Hepatocyte (in vitro differentiated cells): ENCODE measurements at regions not wholly inside any gene's neighbourhood (a gene's known extent, or its start where the extent isn't known, plus 50 kb on each side); places are given as distances from the start of the nearest gene placed in this dataset.

Experiments used
- EZH2 ChIP-seq: fragments of 200-600 bp; sonication (generic); IDR thresholded peaks from 2 replicates; pipeline ENCODE4 v1.6.1; 2016; ENCODE audit warnings: antibody characterized with exemption, mild to moderate bottlenecking, borderline replicate concordance
- TF ChIP-seq, protein P1 (sequence below): fragments of 200-600 bp; sonication (generic); IDR thresholded peaks from 2 replicates; pipeline ENCODE4 v1.5.1; 2016; ENCODE audit warnings: antibody characterized with exemption, mild to moderate bottlenecking; ENCODE audit not compliant: poor library complexity

DNA sequence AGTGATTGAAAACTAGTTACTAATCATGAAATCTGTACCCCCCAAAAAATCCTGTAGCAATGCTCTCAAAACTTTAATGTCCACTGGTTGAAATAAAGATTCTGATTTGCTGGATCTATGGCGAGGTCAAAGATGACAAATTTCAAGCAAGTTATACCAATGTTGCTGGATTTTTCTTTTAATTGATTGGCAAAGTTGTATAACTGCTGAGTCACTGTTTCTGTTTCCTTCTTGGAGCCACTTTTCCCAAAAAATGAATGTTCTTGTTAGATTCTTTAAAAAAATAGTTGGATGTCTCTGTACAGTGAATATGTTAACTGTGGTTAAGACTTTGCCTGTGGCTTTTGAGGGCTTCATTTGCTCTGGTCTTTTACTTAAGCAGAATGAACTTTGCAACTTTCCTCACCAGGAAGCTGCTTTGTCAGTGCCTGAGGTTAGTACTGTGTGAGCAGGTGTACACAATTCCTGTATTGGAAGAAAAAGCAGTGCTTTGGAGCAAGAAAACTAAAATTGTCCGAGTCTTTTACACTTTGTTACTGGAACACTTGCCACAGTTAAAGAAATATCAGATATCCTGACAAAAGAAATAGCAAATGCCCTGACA is 1211.9 kb downstream of the MRPL39 start:
- no peak for TF ChIP-seq EZH2
- TF ChIP-seq, protein P1, sequence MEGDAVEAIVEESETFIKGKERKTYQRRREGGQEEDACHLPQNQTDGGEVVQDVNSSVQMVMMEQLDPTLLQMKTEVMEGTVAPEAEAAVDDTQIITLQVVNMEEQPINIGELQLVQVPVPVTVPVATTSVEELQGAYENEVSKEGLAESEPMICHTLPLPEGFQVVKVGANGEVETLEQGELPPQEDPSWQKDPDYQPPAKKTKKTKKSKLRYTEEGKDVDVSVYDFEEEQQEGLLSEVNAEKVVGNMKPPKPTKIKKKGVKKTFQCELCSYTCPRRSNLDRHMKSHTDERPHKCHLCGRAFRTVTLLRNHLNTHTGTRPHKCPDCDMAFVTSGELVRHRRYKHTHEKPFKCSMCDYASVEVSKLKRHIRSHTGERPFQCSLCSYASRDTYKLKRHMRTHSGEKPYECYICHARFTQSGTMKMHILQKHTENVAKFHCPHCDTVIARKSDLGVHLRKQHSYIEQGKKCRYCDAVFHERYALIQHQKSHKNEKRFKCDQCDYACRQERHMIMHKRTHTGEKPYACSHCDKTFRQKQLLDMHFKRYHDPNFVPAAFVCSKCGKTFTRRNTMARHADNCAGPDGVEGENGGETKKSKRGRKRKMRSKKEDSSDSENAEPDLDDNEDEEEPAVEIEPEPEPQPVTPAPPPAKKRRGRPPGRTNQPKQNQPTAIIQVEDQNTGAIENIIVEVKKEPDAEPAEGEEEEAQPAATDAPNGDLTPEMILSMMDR: no peak
